Progenitor cell of endocrine pancreas (in vitro differentiated cells): ENCODE measurements at regions not wholly inside any gene's neighbourhood (a gene's known extent, or its start where the extent isn't known, plus 50 kb on each side); places are given as distances from the start of the nearest gene placed in this dataset.

Experiments used
- DNase-seq: peaks from one replicate; pipeline ENCODE4 v3.0.0; 2021; ENCODE audit warnings: low spot score; ENCODE audit not compliant: unreplicated experiment
- H3K27ac Mint-ChIP-seq: 2 replicates; pipeline ENCODE4 v1.8.0; 2021; ENCODE audit warnings: mild to moderate bottlenecking, moderate library complexity, mixed read lengths
- H3K27me3 Mint-ChIP-seq: 2 replicates; pipeline ENCODE4 v1.8.0; 2021; ENCODE audit warnings: mixed read lengths
- H3K36me3 Mint-ChIP-seq: 2 replicates; pipeline ENCODE4 v1.8.0; 2022; ENCODE audit warnings: mixed read lengths; ENCODE audit not compliant: insufficient read depth
- H3K4me1 Mint-ChIP-seq: 2 replicates; pipeline ENCODE4 v1.8.0; 2021; ENCODE audit warnings: low read depth, mixed read lengths
- H3K4me3 Mint-ChIP-seq: 2 replicates; pipeline ENCODE4 v1.8.0; 2021; ENCODE audit warnings: low read depth, mild to moderate bottlenecking, moderate library complexity, mixed read lengths
- H3K9me3 Mint-ChIP-seq: 2 replicates; pipeline ENCODE4 v1.8.0; 2021; ENCODE audit warnings: low read depth, mixed read lengths
- TF ChIP-seq, protein P1 (sequence below): fragments of 200-600 bp; sonication (generic); IDR thresholded peaks from one replicate; pipeline ENCODE4 v1.5.0; 2021; ENCODE audit warnings: antibody characterized with exemption, mild to moderate bottlenecking; ENCODE audit not compliant: unreplicated experiment

DNA sequence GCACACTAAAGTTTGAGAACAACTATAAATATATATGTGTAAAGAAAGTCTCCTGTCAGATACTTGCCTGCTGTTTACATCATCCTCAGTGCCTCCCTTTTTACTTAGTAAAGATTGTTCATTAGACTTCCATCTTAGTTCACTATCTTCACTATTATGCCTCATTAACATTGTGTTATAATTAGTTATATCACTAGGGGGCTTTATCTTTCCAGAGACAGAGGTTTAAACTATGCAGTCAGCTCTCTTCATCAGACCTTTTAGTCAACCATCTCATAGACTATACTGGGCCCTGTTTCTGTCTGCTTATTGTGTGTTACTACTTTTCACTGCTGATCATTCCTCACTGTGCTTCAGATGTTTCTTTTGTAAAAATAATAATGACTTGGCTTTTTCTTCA is 630.8 kb upstream of the KIF2B start:
- Mint-ChIP-seq H3K36me3 (no peaks in the 10 kb centered on the region), H3K27me3 (no peaks in the 10 kb centered on the region), H3K4me1 (no peaks in the 10 kb centered on the region), H3K9me3 (no peaks in the 10 kb centered on the region), H3K4me3 (no peak overlapping the region), H3K27ac (no peak overlapping the region)
- TF ChIP-seq, protein P1, sequence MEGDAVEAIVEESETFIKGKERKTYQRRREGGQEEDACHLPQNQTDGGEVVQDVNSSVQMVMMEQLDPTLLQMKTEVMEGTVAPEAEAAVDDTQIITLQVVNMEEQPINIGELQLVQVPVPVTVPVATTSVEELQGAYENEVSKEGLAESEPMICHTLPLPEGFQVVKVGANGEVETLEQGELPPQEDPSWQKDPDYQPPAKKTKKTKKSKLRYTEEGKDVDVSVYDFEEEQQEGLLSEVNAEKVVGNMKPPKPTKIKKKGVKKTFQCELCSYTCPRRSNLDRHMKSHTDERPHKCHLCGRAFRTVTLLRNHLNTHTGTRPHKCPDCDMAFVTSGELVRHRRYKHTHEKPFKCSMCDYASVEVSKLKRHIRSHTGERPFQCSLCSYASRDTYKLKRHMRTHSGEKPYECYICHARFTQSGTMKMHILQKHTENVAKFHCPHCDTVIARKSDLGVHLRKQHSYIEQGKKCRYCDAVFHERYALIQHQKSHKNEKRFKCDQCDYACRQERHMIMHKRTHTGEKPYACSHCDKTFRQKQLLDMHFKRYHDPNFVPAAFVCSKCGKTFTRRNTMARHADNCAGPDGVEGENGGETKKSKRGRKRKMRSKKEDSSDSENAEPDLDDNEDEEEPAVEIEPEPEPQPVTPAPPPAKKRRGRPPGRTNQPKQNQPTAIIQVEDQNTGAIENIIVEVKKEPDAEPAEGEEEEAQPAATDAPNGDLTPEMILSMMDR = no peak
- no peak for DNase-seq

DNA sequence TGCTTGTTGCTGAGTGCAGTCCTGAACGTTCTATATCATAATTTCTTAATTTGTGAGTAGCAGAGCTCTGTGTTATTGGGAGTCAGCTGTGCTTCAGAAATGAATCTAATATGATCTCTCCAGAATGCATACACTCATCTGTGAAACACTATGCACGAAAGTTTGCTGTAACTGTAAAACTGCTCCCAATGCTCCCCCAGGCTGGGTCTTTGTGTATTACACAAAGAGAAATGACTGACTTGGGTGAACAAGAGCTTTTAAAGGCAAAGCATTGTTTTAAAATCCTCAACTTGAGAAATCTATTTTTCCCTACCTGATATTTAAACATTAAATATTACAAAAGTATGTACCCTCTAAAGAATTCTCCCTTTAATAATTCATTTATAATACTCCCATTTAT is 636.7 kb upstream of the KIF2B start:
- H3K4me1 Mint-ChIP-seq = no peaks in the 10 kb centered on the region
- H3K27ac Mint-ChIP-seq = no peak overlapping the region
- no peaks in the 10 kb centered on the region for H3K27me3 Mint-ChIP-seq
- H3K4me3 Mint-ChIP-seq = no peak overlapping the region
- no peaks in the 10 kb centered on the region for H3K36me3 Mint-ChIP-seq
- DNase-seq = no peak
- TF ChIP-seq, protein P1 = no peak
- H3K9me3 Mint-ChIP-seq = peaks cover 14% of the 10 kb centered on the region

DNA sequence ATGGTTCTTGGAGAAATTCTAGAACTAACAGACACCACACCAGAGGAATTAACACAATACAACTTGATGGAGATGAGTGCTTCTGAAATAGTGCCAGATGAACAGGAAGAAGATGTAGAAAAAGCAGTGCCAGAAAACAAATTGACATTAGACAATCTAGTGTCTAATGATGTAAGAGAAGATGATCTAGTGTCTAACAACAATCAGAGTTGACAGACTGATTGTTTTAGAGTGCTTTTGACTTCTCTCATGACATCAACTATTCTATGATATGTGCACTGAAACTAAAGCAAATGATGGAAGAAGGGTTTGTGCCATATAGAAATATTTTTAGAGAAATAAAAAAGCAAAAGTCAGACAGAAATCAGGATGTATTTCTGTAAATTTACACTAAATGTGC is 646.1 kb upstream of the KIF2B start:
- Mint-ChIP-seq H3K27ac (no peak overlapping the region), H3K4me1 (no peaks in the 10 kb centered on the region), H3K9me3 (peaks cover 7% of the 10 kb centered on the region), H3K4me3 (no peak overlapping the region), H3K36me3 (no peaks in the 10 kb centered on the region), H3K27me3 (no peaks in the 10 kb centered on the region)
- TF ChIP-seq, protein P1 = no peak
- DNase-seq = no peak

DNA sequence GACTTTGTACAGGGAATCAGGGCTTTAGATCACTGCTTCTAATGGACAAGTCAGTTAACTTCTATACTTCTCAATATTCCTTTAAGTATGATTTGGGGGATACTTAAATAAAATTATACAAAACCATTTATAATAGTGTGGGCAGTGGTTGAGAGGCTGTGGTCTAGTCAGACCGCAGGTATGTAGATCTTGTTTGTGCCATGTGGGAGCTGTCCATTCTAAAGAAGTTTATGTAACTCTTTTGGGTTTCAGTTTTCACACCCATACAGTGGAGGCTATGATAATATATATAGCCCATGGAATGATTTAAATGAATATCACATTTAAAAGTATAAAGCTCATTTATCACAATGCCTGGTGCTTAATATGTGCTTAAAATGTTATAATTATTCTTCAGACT is 654.3 kb upstream of the KIF2B start:
- DNase-seq = no peak
- Mint-ChIP-seq H3K4me3 (no peak overlapping the region), H3K36me3 (no peaks in the 10 kb centered on the region), H3K4me1 (peaks cover 3% of the 10 kb centered on the region), H3K9me3 (peaks cover 5% of the 10 kb centered on the region), H3K27me3 (no peaks in the 10 kb centered on the region), H3K27ac (no peak overlapping the region)
- TF ChIP-seq, protein P1 = no peak

DNA sequence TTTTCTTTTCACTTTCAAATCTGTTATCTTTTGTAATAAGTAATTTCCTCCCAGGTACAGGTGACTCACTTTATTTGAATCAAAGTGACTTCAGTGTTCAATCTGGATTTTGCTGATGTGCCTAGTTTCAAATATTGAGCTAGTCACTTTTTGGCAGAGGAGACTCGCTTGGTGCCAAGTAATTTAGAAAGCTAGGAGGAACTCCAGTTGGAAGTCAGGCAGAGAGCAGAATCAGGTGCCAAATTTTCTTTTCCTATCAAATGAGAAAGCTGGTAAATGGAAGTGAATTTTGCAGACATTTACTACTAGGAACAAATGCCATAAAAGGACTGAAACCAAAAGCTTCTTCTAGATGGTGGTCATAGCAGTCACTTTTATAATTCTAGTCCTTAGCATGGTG is 656.0 kb upstream of the KIF2B start:
- no peak for DNase-seq
- H3K27ac Mint-ChIP-seq = no peak overlapping the region

More for the DNA sequence above, 656.0 kb upstream of the KIF2B start:
- TF ChIP-seq, protein P1 = no peak
- H3K9me3 Mint-ChIP-seq = peaks cover 5% of the 10 kb centered on the region
- H3K36me3 Mint-ChIP-seq = no peaks in the 10 kb centered on the region
- no peak overlapping the region for H3K4me3 Mint-ChIP-seq
- H3K27me3 Mint-ChIP-seq = no peaks in the 10 kb centered on the region
- H3K4me1 Mint-ChIP-seq = peaks cover 3% of the 10 kb centered on the region
